ENCODE measurements at regions not wholly inside any gene's neighbourhood (a gene's known extent, or its start where the extent isn't known, plus 50 kb on each side); places are given as distances from the start of the nearest gene placed in this dataset.

DNA sequence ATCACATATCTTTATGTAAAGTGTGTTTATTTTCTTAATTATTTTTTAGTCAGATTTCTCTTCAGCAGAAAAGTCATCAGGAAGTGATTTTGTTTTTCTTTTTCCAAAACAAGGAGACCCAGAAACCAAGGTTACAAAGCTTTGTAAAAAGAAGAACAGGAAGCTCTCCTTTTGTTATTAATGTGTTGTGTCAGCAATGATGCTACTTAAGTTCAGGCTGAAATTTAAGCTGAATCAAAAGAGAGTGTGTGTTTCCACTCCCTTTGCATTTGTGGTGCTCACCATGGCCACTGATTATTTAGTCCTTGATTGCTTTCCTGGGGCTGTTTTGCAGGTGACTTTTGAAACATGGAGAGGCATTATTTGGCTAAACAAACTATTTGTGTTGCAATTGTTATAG lies 155.3 kb upstream of the ATP2B1 start:
- TF ChIP-seq, protein P1, sequence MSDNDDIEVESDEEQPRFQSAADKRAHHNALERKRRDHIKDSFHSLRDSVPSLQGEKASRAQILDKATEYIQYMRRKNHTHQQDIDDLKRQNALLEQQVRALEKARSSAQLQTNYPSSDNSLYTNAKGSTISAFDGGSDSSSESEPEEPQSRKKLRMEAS (IDR thresholded peaks at IDR 0.05; ENCODE audit: insufficient read depth, insufficient read length) = no peak
- TF ChIP-seq, protein P2, sequence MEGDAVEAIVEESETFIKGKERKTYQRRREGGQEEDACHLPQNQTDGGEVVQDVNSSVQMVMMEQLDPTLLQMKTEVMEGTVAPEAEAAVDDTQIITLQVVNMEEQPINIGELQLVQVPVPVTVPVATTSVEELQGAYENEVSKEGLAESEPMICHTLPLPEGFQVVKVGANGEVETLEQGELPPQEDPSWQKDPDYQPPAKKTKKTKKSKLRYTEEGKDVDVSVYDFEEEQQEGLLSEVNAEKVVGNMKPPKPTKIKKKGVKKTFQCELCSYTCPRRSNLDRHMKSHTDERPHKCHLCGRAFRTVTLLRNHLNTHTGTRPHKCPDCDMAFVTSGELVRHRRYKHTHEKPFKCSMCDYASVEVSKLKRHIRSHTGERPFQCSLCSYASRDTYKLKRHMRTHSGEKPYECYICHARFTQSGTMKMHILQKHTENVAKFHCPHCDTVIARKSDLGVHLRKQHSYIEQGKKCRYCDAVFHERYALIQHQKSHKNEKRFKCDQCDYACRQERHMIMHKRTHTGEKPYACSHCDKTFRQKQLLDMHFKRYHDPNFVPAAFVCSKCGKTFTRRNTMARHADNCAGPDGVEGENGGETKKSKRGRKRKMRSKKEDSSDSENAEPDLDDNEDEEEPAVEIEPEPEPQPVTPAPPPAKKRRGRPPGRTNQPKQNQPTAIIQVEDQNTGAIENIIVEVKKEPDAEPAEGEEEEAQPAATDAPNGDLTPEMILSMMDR (IDR thresholded peaks at IDR 0.05; ENCODE audit: extremely low read depth in 1 of 2, insufficient read depth in 1 of 2, low read depth in 1 of 2, low read length in 2 of 2) = no peak
- TF ChIP-seq POLR2A (IDR thresholded peaks at IDR 0.05; ENCODE audit: low read depth, low read length) (no peak), EZH2 (IDR thresholded peaks at IDR 0.05; ENCODE audit: borderline replicate concordance, low read depth, low read length, severe bottlenecking) (no peak), POLR2AphosphoS5 (IDR thresholded peaks at IDR 0.05; ENCODE audit: insufficient read depth, low read depth, low read length) (no peak), MYC (IDR thresholded peaks at IDR 0.05; ENCODE audit: low read depth, low read length) (no peak)
